IMR-90 (cell line): ENCODE measurements at regions not wholly inside any gene's neighbourhood (a gene's known extent, or its start where the extent isn't known, plus 50 kb on each side); places are given as distances from the start of the nearest gene placed in this dataset.

Source experiments
- ATAC-seq: fragments of 200-7000 bp; cut with Tn5 transposase; 2 replicates; pipeline ENCODE4 v1.9.1; 2020; ENCODE audit warnings: low read depth, mild to moderate bottlenecking, moderate library complexity
- BruUV-seq: library from RNA; stranded (reverse); fragments of 400-500 nt; replicated peaks from 2 replicates; lab custom pipeline; 2021; lab: Mats Ljungman, UMichigan
- CTCF ChIA-PET: fragments of 300-600 bp; formaldehyde crosslinking; extraction: SDS; loops from one replicate; lab custom pipeline; 2021; ENCODE audit warnings: antibody characterized with exemption; lab: Yijun Ruan, JAX
- POLR2A ChIA-PET: fragments of 300-600 bp; sonication (Branson Sonifier 250); formaldehyde crosslinking; loops from one replicate; lab custom pipeline; 2022; ENCODE audit warnings: antibody characterized with exemption; ENCODE audit not compliant: unreplicated experiment; lab: Charles Lee
- DNase-seq: peaks from one replicate; pipeline ENCODE4 v3.0.0; 2013
- H2AFZ ChIP-seq: replicated peaks from 2 replicates; pipeline ENCODE3; 2013; ENCODE audit warnings: low read length, mild to moderate bottlenecking; ENCODE audit not compliant: poor library complexity
- H2AK5ac ChIP-seq: 2 replicates; pipeline ENCODE4 v1.6.1; 2013; ENCODE audit warnings: low read depth, low read length, inconsistent platforms
- H2AK9ac ChIP-seq: replicated peaks from 2 replicates; pipeline ENCODE3; 2013; ENCODE audit warnings: mild to moderate bottlenecking, low read depth, low read length, moderate library complexity; ENCODE audit not compliant: poor library complexity
- H2BK120ac ChIP-seq: 2 replicates; pipeline ENCODE4 v1.6.1; 2013; ENCODE audit warnings: low read depth, low read length, inconsistent platforms
- H2BK15ac ChIP-seq: 3 replicates; pipeline ENCODE4 v1.6.1; 2013; ENCODE audit warnings: low read depth, low read length, inconsistent platforms
- H2BK20ac ChIP-seq: 2 replicates; pipeline ENCODE4 v1.6.1; 2013; ENCODE audit warnings: low read depth, mild to moderate bottlenecking, inconsistent platforms, low read length, moderate library complexity
- H2BK5ac ChIP-seq: 2 replicates; pipeline ENCODE4 v1.6.1; 2013; ENCODE audit warnings: mild to moderate bottlenecking, low read depth, low read length, inconsistent platforms; ENCODE audit not compliant: poor library complexity, severe bottlenecking
- H3K14ac ChIP-seq: replicated peaks from 2 replicates; pipeline ENCODE4 v1.6.1; 2013; ENCODE audit warnings: low read depth, low read length, inconsistent platforms
- H3K18ac ChIP-seq: 2 replicates; pipeline ENCODE4 v1.6.1; 2013; ENCODE audit warnings: low read depth, low read length, control low read depth
- H3K23ac ChIP-seq: 2 replicates; pipeline ENCODE4 v1.6.1; 2013; ENCODE audit warnings: low read depth, low read length, inconsistent platforms
- H3K27ac ChIP-seq: 2 replicates; pipeline ENCODE4 v1.5.1; 2013; ENCODE audit warnings: mild to moderate bottlenecking, control low read depth, low read length; ENCODE audit not compliant: insufficient read depth
- H3K27me3 ChIP-seq: 2 replicates; pipeline ENCODE4 v1.6.1; 2013; ENCODE audit warnings: low read length; ENCODE audit not compliant: control insufficient read depth, insufficient read depth
- H3K36me3 ChIP-seq: 2 replicates; pipeline ENCODE4 v1.6.1; 2013; ENCODE audit warnings: low read length, mixed read lengths; ENCODE audit not compliant: control insufficient read depth, insufficient read depth
- H3K4ac ChIP-seq: 2 replicates; pipeline ENCODE4 v1.6.1; 2013; ENCODE audit warnings: low read depth, low read length, inconsistent platforms
- H3K4me1 ChIP-seq: 2 replicates; pipeline ENCODE4 v1.6.1; 2013; ENCODE audit warnings: low read length, mixed read lengths; ENCODE audit not compliant: control insufficient read depth, insufficient read depth
- H3K4me2 ChIP-seq: 2 replicates; pipeline ENCODE4 v1.6.1; 2013; ENCODE audit warnings: low read depth, mild to moderate bottlenecking, control low read depth, low read length, moderate library complexity
- H3K4me3 ChIP-seq: 2 replicates; pipeline ENCODE4 v1.5.1; 2013; ENCODE audit warnings: low read depth, mild to moderate bottlenecking, control low read depth, low read length, moderate library complexity; ENCODE audit not compliant: insufficient read depth
- H3K56ac ChIP-seq: 2 replicates; pipeline ENCODE4 v1.6.1; 2013; ENCODE audit warnings: low read length, inconsistent platforms; ENCODE audit not compliant: insufficient read depth; ENCODE audit errors: extremely low read depth
- H3K79me1 ChIP-seq, 2 experiments: 2 replicates each; pipeline ENCODE4 v1.6.1; 2013; ENCODE audit warnings: low read length in 2 of 2, inconsistent platforms in 1 of 2, low read depth in 1 of 2
- H3K9ac ChIP-seq: 2 replicates; pipeline ENCODE4 v1.6.1; 2013; ENCODE audit warnings: low read depth, low read length, control low read depth
- H3K9me1 ChIP-seq: 2 replicates; pipeline ENCODE4 v1.6.1; 2013; ENCODE audit warnings: low read length, inconsistent platforms; ENCODE audit not compliant: insufficient read depth
- H3K9me3 ChIP-seq: 2 replicates; pipeline ENCODE4 v1.6.1; 2013; ENCODE audit warnings: low read length; ENCODE audit not compliant: control insufficient read depth, insufficient read depth
- H4K20me1 ChIP-seq: 2 replicates; pipeline ENCODE4 v1.6.1; 2013; ENCODE audit warnings: low read length, inconsistent platforms; ENCODE audit not compliant: insufficient read depth
- H4K5ac ChIP-seq: 2 replicates; pipeline ENCODE4 v1.6.1; 2013; ENCODE audit warnings: mild to moderate bottlenecking, low read depth, low read length, control low read depth
- H4K8ac ChIP-seq, 2 experiments: 2 replicates each; pipeline ENCODE4 v1.6.1; 2013; ENCODE audit warnings: low read depth in 2 of 2, low read length in 2 of 2, control low read depth in 1 of 2, inconsistent platforms in 1 of 2
- H4K91ac ChIP-seq: 2 replicates; pipeline ENCODE4 v1.6.1; 2013; ENCODE audit warnings: low read depth, low read length, inconsistent platforms; ENCODE audit not compliant: insufficient read depth
- BHLHE40 ChIP-seq: fragments of 150-350 bp; IDR thresholded peaks from 2 replicates; pipeline ENCODE4 v1.6.1; 2016; ENCODE audit warnings: mild to moderate bottlenecking, low read depth, low read length
- CEBPB ChIP-seq: IDR thresholded peaks from 2 replicates; pipeline ENCODE4 v1.6.1; 2012; ENCODE audit warnings: low read depth, low read length, improper control_type of control experiment
- CHD1 ChIP-seq: IDR thresholded peaks from 2 replicates; pipeline ENCODE4 v1.6.1; 2012; ENCODE audit warnings: low read depth, low read length, improper control_type of control experiment
- CTCF ChIP-seq: conservative IDR thresholded peaks from 2 replicates; pipeline ENCODE4 v1.5.1; 2012; ENCODE audit warnings: mild to moderate bottlenecking, low read depth, low read length, improper control_type of control experiment
- ELK1 ChIP-seq: fragments of 150-350 bp; IDR thresholded peaks from 2 replicates; pipeline ENCODE4 v1.6.1; 2016; ENCODE audit warnings: low read depth, mild to moderate bottlenecking, low read length, moderate library complexity, borderline replicate concordance
- FOS ChIP-seq: fragments of 150-350 bp; IDR thresholded peaks from 2 replicates; pipeline ENCODE4 v1.6.1; 2016; ENCODE audit warnings: low read depth, low read length
- MAFK ChIP-seq: IDR thresholded peaks from 2 replicates; pipeline ENCODE4 v1.6.1; 2012; ENCODE audit warnings: low read depth, low read length, improper control_type of control experiment
- MAZ ChIP-seq: IDR thresholded peaks from 2 replicates; pipeline ENCODE4 v1.6.1; 2012; ENCODE audit warnings: low read depth, mild to moderate bottlenecking, low read length, improper control_type of control experiment, moderate library complexity, borderline replicate concordance
- MXI1 ChIP-seq: IDR thresholded peaks from 2 replicates; pipeline ENCODE4 v1.6.1; 2012; ENCODE audit warnings: low read depth, mild to moderate bottlenecking, low read length, moderate library complexity, borderline replicate concordance
- NFE2L2 ChIP-seq: fragments of 150-350 bp; IDR thresholded peaks from 2 replicates; pipeline ENCODE4 v1.6.1; 2016; ENCODE audit warnings: low read depth, mild to moderate bottlenecking, low read length
- POLR2A ChIP-seq: IDR thresholded peaks from 2 replicates; pipeline ENCODE4 v1.6.1; 2012; ENCODE audit warnings: mild to moderate bottlenecking, low read depth, low read length
- RAD21 ChIP-seq: IDR thresholded peaks from 2 replicates; pipeline ENCODE4 v1.6.1; 2012; ENCODE audit warnings: low read length, improper control_type of control experiment
- RCOR1 ChIP-seq: IDR thresholded peaks from 2 replicates; pipeline ENCODE4 v1.6.1; 2012; ENCODE audit warnings: mild to moderate bottlenecking, low read length, improper control_type of control experiment; ENCODE audit not compliant: insufficient replicate concordance
- RFX5 ChIP-seq: IDR thresholded peaks from 2 replicates; pipeline ENCODE4 v1.8.0; 2012; ENCODE audit warnings: low read depth, mild to moderate bottlenecking, low read length, moderate library complexity
- SMC3 ChIP-seq: fragments of 150-350 bp; IDR thresholded peaks from 2 replicates; pipeline ENCODE4 v1.6.1; 2016; ENCODE audit warnings: low read depth, mild to moderate bottlenecking, antibody characterized with exemption, low read length, moderate library complexity
- USF2 ChIP-seq: fragments of 150-350 bp; IDR thresholded peaks from 2 replicates; pipeline ENCODE4 v1.6.1; 2017; ENCODE audit warnings: mild to moderate bottlenecking, antibody characterized with exemption, low read length, low read depth
- WGBS, 2 experiments: methylation state at CpG; one replicate each; pipeline versions ENCODE4 v1.1.5 to v1.1.7; 2013; ENCODE audit warnings: missing lambda C conversion rate in 2 of 2; ENCODE audit not compliant: insufficient read length in 1 of 2; ENCODE audit errors: extremely low coverage in 2 of 2; 5-methylcytosine and 5-hydroxymethylcytosine counted together
- dilution Hi-C: fragments of 300-500 bp; cut with HindIII; formaldehyde crosslinking; loops from one replicate; pipeline ENCODE4 v1.14.3; 2018; ENCODE audit warnings: low sequenced_read_pairs; ENCODE audit not compliant: unreplicated experiment
- in situ Hi-C: fragments of 300-500 bp; cut with MboI; formaldehyde crosslinking; loops from 3 replicates; pipeline ENCODE4 v1.14.3; 2019; ENCODE audit warnings: low sequenced_read_pairs, inconsistent platforms, mixed read lengths
- intact Hi-C: fragments of 100-400 bp; cut with micrococcal nuclease; formaldehyde crosslinking; loops from 2 replicates; pipeline ENCODE4 v1.10.0; 2022

GRCh38 chr2:129388870-129389269 is 590.6 kb upstream of the RAB6C start:
- intact Hi-C loops (no loop called here), in situ Hi-C loops (no loop called here)
- H3K27ac ChIP-seq = no peak overlapping the region

More at GRCh38 chr2:129388870-129389269, 590.6 kb upstream of the RAB6C start:
- Histone ChIP-seq H3K9me3 (peaks cover 6% of the 10 kb centered on the region; the same call in 1 of the 2 replicates), H2AK5ac (no peak overlapping the region), H2AFZ (no peak overlapping the region), H3K4me3 (no peak overlapping the region), H3K23ac (no peak overlapping the region), H2BK15ac (no peak overlapping the region), H4K5ac (no peak overlapping the region), H3K36me3 (no peaks in the 10 kb centered on the region), H2BK5ac (no peak overlapping the region), H3K4me2 (no peak overlapping the region), H2AK9ac (no peak overlapping the region), H3K9ac (no peak overlapping the region), H3K4me1 (no peaks in the 10 kb centered on the region), H3K27me3 (no peaks in the 10 kb centered on the region), H3K4ac (no peak overlapping the region), H3K9me1 (no peaks in the 10 kb centered on the region), H4K8ac (no peak overlapping the region), H2BK120ac (no peak overlapping the region), H4K91ac (no peak overlapping the region), H3K56ac (no peak overlapping the region), H2BK20ac (no peak overlapping the region), H3K14ac (no peak overlapping the region), H3K79me1 (no peaks in the 10 kb centered on the region), H3K18ac (no peak overlapping the region), H4K20me1 (no peaks in the 10 kb centered on the region)
- TF ChIP-seq ELK1 (no peak), MAZ (no peak), CEBPB (no peak), MAFK (no peak), SMC3 (no peak), USF2 (no peak), BHLHE40 (no peak), RCOR1 (no peak), FOS (no peak), POLR2A (no peak), MXI1 (no peak), CTCF (no peak), RFX5 (no peak), RAD21 (no peak), NFE2L2 (no peak), CHD1 (no peak)
- ATAC-seq (no peak), DNase-seq (no peak)
- BruUV-seq = no TSS peak
- dilution Hi-C loops = no loop called here
- WGBS, 2 experiments = no CpG with 5 or more reads among the region's 2 CpGs
- CTCF ChIA-PET = no interaction called here
- POLR2A ChIA-PET = no interaction called here
